Stimulated activated naive B cell treated with anti-CD40 and anti-IgM and Interleukin-4, amounts not matched to agents 10 μg/mL and 1 μg/mL and 100 μg/mL, for 72 hours (primary cell): ENCODE measurements at regions not wholly inside any gene's neighbourhood (a gene's known extent, or its start where the extent isn't known, plus 50 kb on each side); places are given as distances from the start of the nearest gene placed in this dataset.

ENCODE experiments used
- ATAC-seq, 2 donors: fragments of 150-1000 bp; cut with Tn5 transposase; replicated peaks; 2 replicates each; pipeline ENCODE4 v1.10.0; 2021; ENCODE audit warnings: moderate library complexity in 1 of 2
- DNase-seq: peaks from one replicate; pipeline ENCODE4 v3.0.0; 2021
- H3K27ac Mint-ChIP-seq: one replicate; pipeline ENCODE4 v1.8.0; 2022; ENCODE audit warnings: mild to moderate bottlenecking, mixed read lengths
- H3K27me3 Mint-ChIP-seq, 2 donors: one replicate each; pipeline ENCODE4 v1.8.0; 2022; ENCODE audit warnings: mixed read lengths in 2 of 2
- H3K36me3 Mint-ChIP-seq, 2 donors: one replicate each; pipeline ENCODE4 v1.8.0; 2022; ENCODE audit warnings: mixed read lengths in 2 of 2, mild to moderate bottlenecking in 1 of 2
- H3K4me1 Mint-ChIP-seq, 2 donors: one replicate each; pipeline ENCODE4 v1.8.0; 2022; ENCODE audit warnings: mixed read lengths in 2 of 2, mild to moderate bottlenecking in 1 of 2
- H3K4me3 Mint-ChIP-seq, 2 donors: one replicate each; pipeline ENCODE4 v1.8.0; 2022; ENCODE audit warnings: mild to moderate bottlenecking in 2 of 2, mixed read lengths in 2 of 2, moderate library complexity in 1 of 2
- H3K9me3 Mint-ChIP-seq, 2 donors: one replicate each; pipeline ENCODE4 v1.8.0; 2022; ENCODE audit warnings: mixed read lengths in 2 of 2, mild to moderate bottlenecking in 1 of 2

- Mint-ChIP-seq H3K27ac (no peak overlapping the region), H3K27me3 (peaks cover 10 to 14% of the 10 kb centered on the region in 2 donors), H3K9me3 (no peaks in the 10 kb centered on the region), H3K4me3 (no peak overlapping the region), H3K36me3 (no peaks in the 10 kb centered on the region), H3K4me1 (no peaks in the 10 kb centered on the region)
- ATAC-seq (no peak), DNase-seq (no peak)
Observed at GRCh38 chr16:73565263-73565662, 517.3 kb upstream of the ZFHX3 start.

DNA sequence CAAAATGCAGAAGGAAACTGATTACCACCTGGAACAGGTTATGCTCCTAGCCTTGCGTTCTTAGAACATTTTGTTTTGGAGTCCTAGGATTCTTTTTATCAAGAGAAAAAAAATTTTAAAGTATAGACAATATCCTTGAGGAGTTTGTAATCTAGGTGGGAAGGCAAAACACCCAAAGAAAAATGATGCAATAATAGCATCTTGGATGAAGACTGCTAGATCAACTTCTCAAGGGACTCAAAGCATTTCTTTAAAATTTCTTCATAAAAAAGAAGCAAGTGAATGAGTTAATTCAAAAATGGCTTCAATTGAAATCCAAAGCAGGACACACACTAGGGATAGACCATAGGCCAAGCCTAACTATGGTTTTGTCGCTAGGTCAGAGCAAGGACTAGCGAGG is 515.8 kb upstream of the ZFHX3 start:
- Mint-ChIP-seq H3K9me3 (peaks cover 0 to 1% of the 10 kb centered on the region in 2 donors), H3K4me3 (no peak overlapping the region), H3K4me1 (no peaks in the 10 kb centered on the region), H3K27ac (no peak overlapping the region), H3K27me3 (peaks cover 12 to 14% of the 10 kb centered on the region in 2 donors), H3K36me3 (no peaks in the 10 kb centered on the region)
- DNase-seq (no peak), ATAC-seq (no peak)

GRCh38 chr16:73560497-73560896 is 512.6 kb upstream of the ZFHX3 start:
- Mint-ChIP-seq H3K27ac (no peak overlapping the region), H3K4me3 (no peak overlapping the region), H3K27me3 (peaks cover 6 to 9% of the 10 kb centered on the region in 2 donors), H3K4me1 (no peaks in the 10 kb centered on the region), H3K36me3 (no peaks in the 10 kb centered on the region), H3K9me3 (peaks cover 0 to 3% of the 10 kb centered on the region in 2 donors)
- no peak for ATAC-seq
- no peak for DNase-seq

DNA sequence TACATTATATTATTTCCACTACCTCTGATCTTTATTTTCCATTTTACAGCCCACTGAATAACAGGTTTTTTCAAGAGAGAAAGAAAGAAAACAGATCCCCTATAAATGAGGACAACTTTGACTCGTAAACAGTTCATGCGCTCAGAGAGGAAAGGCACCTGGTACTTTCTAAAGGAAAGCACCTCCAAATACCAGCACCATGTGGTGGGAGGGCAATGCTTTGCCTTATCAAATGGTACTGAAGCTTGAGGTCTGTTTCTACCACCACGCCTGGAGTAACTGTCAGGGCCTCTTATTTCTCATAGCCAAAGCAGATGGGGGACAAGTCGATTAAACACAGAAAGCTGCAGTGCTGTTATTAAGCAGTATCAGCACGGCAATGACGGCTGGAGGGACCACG is 510.3 kb upstream of the ZFHX3 start:
- Mint-ChIP-seq H3K9me3 (peaks cover 0 to 3% of the 10 kb centered on the region in 2 donors), H3K4me3 (no peak overlapping the region), H3K36me3 (no peaks in the 10 kb centered on the region), H3K4me1 (no peaks in the 10 kb centered on the region), H3K27me3 (peaks cover 7 to 12% of the 10 kb centered on the region in 2 donors), H3K27ac (no peak overlapping the region)
- DNase-seq (no peak), ATAC-seq (no peak)

DNA sequence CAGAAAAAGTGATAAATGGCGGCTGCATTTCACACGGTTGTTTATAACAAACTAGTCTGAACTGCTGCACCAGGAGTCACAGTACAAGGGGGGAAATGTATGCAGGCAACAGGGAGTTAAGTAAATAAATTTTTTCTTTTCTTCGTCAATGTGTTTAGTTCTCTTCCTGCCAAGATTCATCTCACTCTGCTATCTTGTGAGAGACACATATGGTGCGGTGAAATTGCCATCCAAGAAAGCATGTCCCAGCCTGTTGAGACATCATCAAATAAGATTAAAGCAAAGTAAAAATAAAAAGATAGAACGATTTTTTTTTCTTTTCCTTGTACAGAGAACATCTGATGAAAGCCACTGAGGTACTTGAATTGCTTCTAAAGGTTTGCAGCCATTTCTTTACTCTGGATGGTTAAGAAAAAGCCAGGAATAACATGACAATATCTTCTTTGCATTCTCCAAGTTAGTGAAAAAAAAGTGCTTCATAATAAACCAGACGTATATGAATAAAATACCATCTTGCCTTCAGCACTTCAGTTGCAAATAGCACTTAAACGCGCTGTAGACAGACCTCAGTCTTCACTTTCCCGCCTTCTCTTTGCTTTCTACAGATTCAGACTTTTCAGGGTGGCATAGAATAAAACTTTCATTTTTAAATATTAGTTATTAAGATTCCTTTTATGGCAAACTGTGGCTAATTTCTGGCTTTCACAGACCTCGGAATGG is 506.2 kb upstream of the ZFHX3 start:
- Mint-ChIP-seq H3K27me3 (peaks cover 12 to 29% of the 10 kb centered on the region in 2 donors), H3K4me1 (no peaks in the 10 kb centered on the region), H3K36me3 (no peaks in the 10 kb centered on the region), H3K27ac (no peak overlapping the region), H3K4me3 (no peak overlapping the region), H3K9me3 (peaks cover 0 to 3% of the 10 kb centered on the region in 2 donors)
- DNase-seq (no peak), ATAC-seq (no peak)

DNA sequence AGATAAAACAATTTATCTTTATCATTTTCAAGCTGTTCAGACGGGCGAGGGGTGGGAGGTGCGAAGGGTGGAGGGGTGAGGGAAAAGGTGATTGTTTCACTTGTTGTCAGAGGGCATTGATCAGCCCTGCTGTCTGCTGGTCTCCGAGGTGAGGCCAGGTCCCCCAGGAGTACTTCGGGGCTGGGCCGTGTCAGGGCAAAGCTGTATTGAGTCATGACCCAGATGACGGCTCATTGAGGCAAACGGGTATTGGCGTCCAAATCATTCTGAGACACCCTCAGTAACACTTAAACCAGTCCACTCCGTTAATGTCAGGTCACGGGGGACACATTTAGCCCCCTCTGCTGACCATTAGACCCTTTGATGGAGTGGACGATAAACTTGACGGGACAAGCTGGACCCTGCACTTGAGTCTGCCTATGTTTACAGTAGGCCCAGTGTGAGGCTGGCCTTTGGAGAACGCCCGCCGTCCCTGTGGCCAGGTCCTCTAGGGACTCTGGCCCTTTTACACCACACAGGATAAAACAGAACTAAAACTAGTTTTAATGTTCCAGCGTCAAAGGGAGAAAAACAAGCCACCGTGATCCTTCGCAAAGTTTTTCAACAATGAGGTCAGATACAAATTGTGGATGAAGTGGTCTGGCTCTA is 502.2 kb upstream of the ZFHX3 start:
- DNase-seq (no peak), ATAC-seq (no peak)
- no peak overlapping the region for H3K4me3 Mint-ChIP-seq
- peaks cover 30 to 56% of the 10 kb centered on the region in 2 donors for H3K27me3 Mint-ChIP-seq
- no peaks in the 10 kb centered on the region for H3K36me3 Mint-ChIP-seq
- H3K4me1 Mint-ChIP-seq: peaks cover 0 to 1% of the 10 kb centered on the region in 2 donors
- no peak overlapping the region for H3K27ac Mint-ChIP-seq
- H3K9me3 Mint-ChIP-seq: no peaks in the 10 kb centered on the region

DNA sequence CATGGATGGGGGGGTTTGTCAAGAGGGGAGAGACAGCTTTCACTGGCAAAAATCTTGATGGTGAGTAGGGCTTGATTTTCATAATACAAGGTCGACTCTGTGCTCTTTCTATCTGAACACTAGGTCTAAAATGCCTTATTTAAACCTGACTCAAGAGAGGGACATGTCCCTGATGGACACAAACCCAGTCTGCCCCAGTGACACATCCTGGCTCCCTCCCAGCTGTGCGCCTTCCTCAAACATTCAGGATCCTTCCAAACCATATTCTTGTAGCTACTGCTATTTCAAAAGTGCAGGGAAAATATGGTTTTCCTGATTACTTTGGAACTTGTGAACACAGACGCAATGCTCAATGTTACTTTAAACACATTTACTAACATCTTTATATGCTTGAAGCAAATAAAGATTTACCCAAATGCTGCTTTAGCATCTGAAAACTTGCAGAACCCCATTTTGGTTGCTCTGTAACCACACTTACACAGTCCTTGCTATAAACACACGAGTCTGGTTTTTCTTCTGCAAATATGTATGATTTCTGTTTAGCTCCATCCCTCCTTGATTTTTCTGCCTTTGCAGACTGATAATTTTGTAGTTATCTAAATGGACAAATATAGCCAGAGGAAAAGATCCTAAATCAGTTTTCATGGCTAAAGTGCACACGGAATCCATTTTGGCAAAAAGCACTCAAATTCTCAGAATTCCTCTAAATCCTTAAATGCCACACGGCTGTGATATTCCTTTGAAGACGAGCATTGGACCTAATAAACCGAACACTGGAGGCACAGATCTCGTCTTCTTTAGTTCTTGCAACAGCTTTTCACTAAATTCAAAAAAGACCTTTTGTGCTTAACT is 499.9 kb upstream of the ZFHX3 start:
- no peaks in the 10 kb centered on the region for H3K36me3 Mint-ChIP-seq
- H3K9me3 Mint-ChIP-seq: no peaks in the 10 kb centered on the region
- ATAC-seq (no peak), DNase-seq (no peak)
- peaks cover 0 to 1% of the 10 kb centered on the region in 2 donors for H3K4me1 Mint-ChIP-seq
- no peak overlapping the region for H3K27ac Mint-ChIP-seq
- H3K27me3 Mint-ChIP-seq: peaks cover 48 to 71% of the 10 kb centered on the region in 2 donors
- H3K4me3 Mint-ChIP-seq: no peak overlapping the region

- Mint-ChIP-seq H3K36me3 (no peaks in the 10 kb centered on the region), H3K27ac (no peak overlapping the region), H3K4me3 (no peak overlapping the region), H3K9me3 (no peaks in the 10 kb centered on the region), H3K4me1 (peaks cover 0 to 1% of the 10 kb centered on the region in 2 donors), H3K27me3 (peaks cover 55 to 74% of the 10 kb centered on the region in 2 donors)
- DNase-seq (no peak), ATAC-seq (no peak)
Observed at GRCh38 chr16:73546341-73546845, 498.5 kb upstream of the ZFHX3 start.

DNA sequence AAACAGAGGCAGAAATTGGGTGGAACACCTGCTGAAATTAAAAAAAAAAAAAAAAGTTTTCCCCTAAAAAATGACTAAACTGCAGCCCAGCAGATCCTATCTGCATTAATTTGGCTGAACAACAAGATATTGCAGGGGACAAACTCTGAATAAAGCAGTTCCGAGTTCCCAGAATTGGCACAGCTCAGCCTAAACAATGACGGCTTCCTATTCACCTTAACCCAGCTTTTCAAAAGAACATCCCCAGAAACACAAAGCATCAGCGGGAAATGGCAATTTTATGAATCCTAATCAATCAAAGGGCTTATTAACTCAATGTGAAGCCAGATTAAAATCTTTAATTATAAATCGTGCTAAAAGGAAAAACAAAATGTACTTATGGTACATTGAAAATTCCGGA is 497.8 kb upstream of the ZFHX3 start:
- Mint-ChIP-seq H3K4me3 (no peak overlapping the region), H3K36me3 (no peaks in the 10 kb centered on the region), H3K4me1 (peaks cover 0 to 1% of the 10 kb centered on the region in 2 donors), H3K27ac (no peak overlapping the region), H3K9me3 (no peaks in the 10 kb centered on the region), H3K27me3 (peaks cover 55 to 80% of the 10 kb centered on the region in 2 donors)
- ATAC-seq (no peak), DNase-seq (no peak)

GRCh38 chr16:73545290-73545689 is 497.4 kb upstream of the ZFHX3 start:
- ATAC-seq: no peak
- no peak for DNase-seq
- Mint-ChIP-seq H3K4me3 (no peak overlapping the region), H3K9me3 (no peaks in the 10 kb centered on the region), H3K36me3 (no peaks in the 10 kb centered on the region), H3K27ac (no peak overlapping the region), H3K27me3 (peaks cover 55 to 76% of the 10 kb centered on the region in 2 donors), H3K4me1 (peaks cover 0 to 1% of the 10 kb centered on the region in 2 donors)

DNA sequence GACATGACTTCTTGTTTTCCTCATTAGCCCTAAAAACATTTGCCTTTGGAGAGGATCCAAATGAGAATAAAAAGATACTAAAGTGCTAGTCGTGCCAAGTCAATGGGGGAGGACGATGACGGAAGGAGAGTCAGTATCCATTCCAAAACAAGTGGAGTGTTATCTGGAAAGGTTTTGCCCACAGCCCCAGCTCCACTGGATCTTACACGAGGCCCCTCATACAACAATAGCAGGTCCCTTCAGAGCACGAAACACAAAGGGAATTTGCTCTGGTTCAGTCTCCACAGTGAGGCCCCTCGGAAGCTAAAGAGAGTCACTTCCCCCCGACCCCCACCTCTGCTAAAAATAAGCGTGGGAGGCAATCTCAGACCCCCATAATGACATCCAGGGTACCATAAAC is 496.9 kb upstream of the ZFHX3 start:
- ATAC-seq (no peak), DNase-seq (no peak)
- H3K9me3 Mint-ChIP-seq: no peaks in the 10 kb centered on the region
- H3K36me3 Mint-ChIP-seq: no peaks in the 10 kb centered on the region
- no peak overlapping the region for H3K27ac Mint-ChIP-seq
- H3K4me1 Mint-ChIP-seq: peaks cover 0 to 1% of the 10 kb centered on the region in 2 donors
- H3K27me3 Mint-ChIP-seq: peaks cover 54 to 74% of the 10 kb centered on the region in 2 donors
- H3K4me3 Mint-ChIP-seq: no peak overlapping the region

DNA sequence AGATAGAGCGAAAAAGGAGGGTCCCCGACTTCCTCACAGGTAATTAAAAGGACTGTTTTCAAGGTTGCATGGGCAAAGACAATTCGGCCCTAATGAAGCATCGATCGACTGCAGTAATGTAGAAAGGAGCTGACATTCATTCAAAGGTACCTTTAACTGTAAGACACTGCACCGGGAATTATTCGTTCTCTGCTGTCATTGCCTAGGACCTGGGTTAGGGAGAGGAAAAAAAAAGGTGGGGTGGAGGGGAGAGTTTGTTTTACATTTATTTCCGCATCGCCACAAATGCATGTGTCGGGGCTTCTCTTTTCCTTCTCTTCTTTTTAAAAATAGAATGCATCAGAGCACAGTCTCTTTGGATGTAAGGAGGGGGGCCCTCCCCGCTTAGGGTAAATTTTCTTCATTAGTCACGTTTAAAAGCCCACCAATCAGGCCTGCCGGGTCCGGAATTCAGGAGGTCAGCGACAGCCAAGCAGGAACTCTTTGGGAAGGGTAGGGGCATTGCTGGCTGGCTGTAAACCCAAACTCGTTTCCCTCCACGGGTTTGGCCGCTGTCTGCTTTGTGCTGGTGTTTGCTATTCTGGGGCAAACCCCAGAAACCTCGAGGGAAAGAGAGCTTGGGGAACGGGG is 496.2 kb upstream of the ZFHX3 start:
- no peak for DNase-seq
- Mint-ChIP-seq H3K27ac (no peak overlapping the region), H3K4me1 (peaks cover 0 to 1% of the 10 kb centered on the region in 2 donors), H3K27me3 (peaks cover 50 to 77% of the 10 kb centered on the region in 2 donors), H3K9me3 (no peaks in the 10 kb centered on the region), H3K4me3 (no peak overlapping the region), H3K36me3 (no peaks in the 10 kb centered on the region)
- no peak for ATAC-seq

GRCh38 chr16:73543331-73543969 is 495.5 kb upstream of the ZFHX3 start:
- Mint-ChIP-seq H3K27me3 (peaks cover 50 to 78% of the 10 kb centered on the region in 2 donors), H3K4me3 (no peak overlapping the region), H3K36me3 (no peaks in the 10 kb centered on the region), H3K4me1 (peaks cover 0 to 1% of the 10 kb centered on the region in 2 donors), H3K9me3 (no peaks in the 10 kb centered on the region), H3K27ac (no peak overlapping the region)
- no peak for DNase-seq
- ATAC-seq: no peak
